ENCODE measurements at regions not wholly inside any gene's neighbourhood (a gene's known extent, or its start where the extent isn't known, plus 50 kb on each side); places are given as distances from the start of the nearest gene placed in this dataset.

- TF ChIP-seq ARID3A (IDR thresholded peaks at IDR 0.05; ENCODE audit: borderline replicate concordance, low read depth, low read length) = no peak
These were observed 97.9 kb upstream of the C3orf80 start (continued) for GRCh38 chr3:160127308-160127707.

GRCh38 chr3:160128056-160128455 is 97.2 kb upstream of the C3orf80 start:
- H3K9me3 ChIP-seq (replicated peaks; ENCODE audit: control insufficient read depth, insufficient read depth, low read depth, low read length) = no peaks in the 10 kb centered on the region
- no peaks in the 10 kb centered on the region for H3K79me2 ChIP-seq (ENCODE audit: control insufficient read depth, insufficient read depth, low read length)
- ATAC-seq (no peak), DNase-seq (ENCODE audit: extremely low read depth in 1 of 4, low spot score in 3 of 4) (no peak), FAIRE-seq (no peak)
- intact Hi-C loops (cut with micrococcal nuclease) = no loop called here
- H3K27me3 ChIP-seq (ENCODE audit: control insufficient read depth in 2 of 2, insufficient read depth in 2 of 2, low read length in 2 of 2) = 0 out of 5 replicates have a peak, but pooled peaks cover 0 to 3% of the 10 kb centered on the region in 2 experiments
- no TSS peak for BruUV-seq (replicated peaks)
- ChIA-PET POLR2A (no interaction called here), CTCF (ENCODE audit: low intra/inter-chr PET ratio) (no interaction called here)
- in situ Hi-C loops (cut with MboI) = no loop called here
- H3K9ac ChIP-seq (ENCODE audit: insufficient read depth in 1 of 2, low read depth in 2 of 2, low read length in 2 of 2) = no peak overlapping the region
- H3K27ac ChIP-seq (ENCODE audit: extremely low read depth, low read depth, low read length) = no peak overlapping the region
- no peak overlapping the region for H3K4me3 ChIP-seq
- no peak overlapping the region for H3K4me2 ChIP-seq (ENCODE audit: insufficient read depth, low read length)
- no peaks in the 10 kb centered on the region; the same call in 1 of the 2 replicates for H4K20me1 ChIP-seq (replicated peaks; ENCODE audit: control insufficient read depth, insufficient read depth, low read length)
- no peaks in the 10 kb centered on the region for H3K4me1 ChIP-seq (replicated peaks in 1 of 2; ENCODE audit: control insufficient read depth in 2 of 2, insufficient read depth in 2 of 2, low read length in 2 of 2)
- no peaks in the 10 kb centered on the region for H3K36me3 ChIP-seq (ENCODE audit: control insufficient read depth, insufficient read depth, low read length)
- TF ChIP-seq BCOR (IDR thresholded peaks at IDR 0.05) (no peak), BRF2 (IDR thresholded peaks at IDR 0.05; ENCODE audit: borderline replicate concordance, insufficient read depth, insufficient read length) (no peak), FOXP4 (CRISPR knock-in tag; IDR thresholded peaks at IDR 0.05; ENCODE audit: borderline replicate concordance) (no peak), NUFIP1 (IDR thresholded peaks at IDR 0.05; ENCODE audit: partially characterized antibody) (no peak), ZNF316 (IDR thresholded peaks at IDR 0.05) (no peak), FOXK1 (CRISPR knock-in tag; IDR thresholded peaks at IDR 0.05; ENCODE audit: borderline replicate concordance) (no peak), ZBTB33 (CRISPR knock-in tag; IDR thresholded peaks at IDR 0.05) (no peak)
- H3K9me1 ChIP-seq (ENCODE audit: control insufficient read depth, insufficient read depth, low read length) = no peaks in the 10 kb centered on the region
- H2AFZ ChIP-seq (ENCODE audit: low read depth, low read length) = no peak overlapping the region

Measured in K562 (cell line).